GM20000 (cell line): ENCODE measurements at regions not wholly inside any gene's neighbourhood (a gene's known extent, or its start where the extent isn't known, plus 50 kb on each side); places are given as distances from the start of the nearest gene placed in this dataset.

Experiments used
- DNase-seq: peaks from one replicate; pipeline ENCODE4 v3.0.0; 2012; ENCODE audit warnings: low spot score
- CTCF ChIP-seq: IDR thresholded peaks from 2 replicates; pipeline ENCODE4 v1.5.1; 2012; ENCODE audit warnings: mild to moderate bottlenecking, control low read depth; ENCODE audit errors: extremely low read depth, missing control alignments

- TF ChIP-seq CTCF: no peak
- no peak for DNase-seq
Observed at GRCh38 chr14:58951143-58951542, 237.3 kb upstream of the DAAM1 start.

- no peak for DNase-seq
- no peak for TF ChIP-seq CTCF
Observed at GRCh38 chr14:58954052-58954451, 234.4 kb upstream of the DAAM1 start.

GRCh38 chr14:58954901-58955861 lies 233.3 kb upstream of the DAAM1 start:
- peak; percentile 20 for DNase-seq
- TF ChIP-seq CTCF: no peak

GRCh38 chr14:58961045-58961731 lies 227.3 kb upstream of the DAAM1 start:
- DNase-seq: no peak
- no peak for TF ChIP-seq CTCF

GRCh38 chr14:58963873-58964597 lies 224.4 kb upstream of the DAAM1 start:
- no peak for DNase-seq

GRCh38 chr14:58964598-58964928 lies 223.9 kb upstream of the DAAM1 start:
- TF ChIP-seq CTCF: no peak
- DNase-seq: no peak

More at GRCh38 chr14:58963873-58964597, 224.4 kb upstream of the DAAM1 start:
- no peak for TF ChIP-seq CTCF

- TF ChIP-seq CTCF: no peak
- DNase-seq: no peak
Observed at GRCh38 chr14:58965601-58966000, 222.9 kb upstream of the DAAM1 start.
